ENCODE measurements at regions not wholly inside any gene's neighbourhood (a gene's known extent, or its start where the extent isn't known, plus 50 kb on each side); places are given as distances from the start of the nearest gene placed in this dataset.

- no peak for TF ChIP-seq CTCF (conservative IDR thresholded peaks at IDR 0.05; ENCODE audit: low read depth, low read length)
- TF ChIP-seq EZH2 (IDR thresholded peaks at IDR 0.05; ENCODE audit: borderline replicate concordance, low read depth, low read length, poor library complexity, severe bottlenecking), result no peak
These were observed 220.2 kb upstream of the CEP162 start for GRCh38 chr6:84447651-84448050.

Measured in A673 (cell line).